MM.1S (cell line): ENCODE measurements at regions not wholly inside any gene's neighbourhood (a gene's known extent, or its start where the extent isn't known, plus 50 kb on each side); places are given as distances from the start of the nearest gene placed in this dataset.

ENCODE experiments used
- DNase-seq: peaks from one replicate; pipeline ENCODE4 v3.0.0-alpha.2; 2015
- H2AFZ ChIP-seq: fragments of 300-600 bp; sonication (generic); 2 replicates; pipeline ENCODE4 v1.6.0; 2016; ENCODE audit warnings: antibody characterized with exemption, low read length
- H3F3A ChIP-seq: fragments of 300-600 bp; sonication (generic); 2 replicates; pipeline ENCODE4 v1.6.1; 2016; ENCODE audit warnings: mild to moderate bottlenecking, antibody characterized with exemption, low read length, moderate library complexity, mixed read lengths; ENCODE audit not compliant: insufficient read depth
- H3K27ac ChIP-seq: fragments of 300-600 bp; sonication (generic); 2 replicates; pipeline ENCODE4 v1.5.1; 2016; ENCODE audit warnings: mild to moderate bottlenecking, low read length
- H3K27me3 ChIP-seq: fragments of 300-600 bp; sonication (generic); replicated peaks from 2 replicates; pipeline ENCODE4 v1.6.0; 2016; ENCODE audit warnings: low read length; ENCODE audit not compliant: insufficient read depth
- H3K36me3 ChIP-seq: fragments of 300-600 bp; sonication (generic); replicated peaks from 2 replicates; pipeline ENCODE4 v1.6.1; 2016; ENCODE audit warnings: mild to moderate bottlenecking, low read length, mixed read lengths; ENCODE audit not compliant: insufficient read depth
- H3K4me1 ChIP-seq: fragments of 300-600 bp; sonication (generic); 2 replicates; pipeline ENCODE4 v1.6.1; 2016; ENCODE audit warnings: low read length, mixed read lengths
- H3K4me2 ChIP-seq: fragments of 300-600 bp; sonication (generic); 2 replicates; pipeline ENCODE4 v1.6.0; 2016; ENCODE audit warnings: low read depth, low read length
- H3K4me3 ChIP-seq: fragments of 300-600 bp; sonication (generic); 2 replicates; pipeline ENCODE4 v1.5.1; 2016; ENCODE audit warnings: low read length, mixed read lengths
- H3K79me2 ChIP-seq: fragments of 300-600 bp; sonication (generic); 2 replicates; pipeline ENCODE4 v1.6.1; 2016; ENCODE audit warnings: mixed run types, low read length, mixed read lengths
- H3K9ac ChIP-seq: fragments of 300-600 bp; sonication (generic); 2 replicates; pipeline ENCODE4 v1.6.1; 2016; ENCODE audit warnings: low read length, mixed read lengths
- H3K9me2 ChIP-seq: fragments of 300-600 bp; sonication (generic); replicated peaks from 2 replicates; pipeline ENCODE4 v1.6.1; 2016; ENCODE audit warnings: mild to moderate bottlenecking, low read length, mixed read lengths; ENCODE audit not compliant: insufficient read depth
- H3K9me3 ChIP-seq: fragments of 300-600 bp; sonication (generic); replicated peaks from 2 replicates; pipeline ENCODE4 v1.6.1; 2016; ENCODE audit warnings: mild to moderate bottlenecking, low read length, mixed read lengths; ENCODE audit not compliant: insufficient read depth
- H4K20me1 ChIP-seq: fragments of 300-600 bp; sonication (generic); 2 replicates; pipeline ENCODE4 v1.6.1; 2016; ENCODE audit warnings: mild to moderate bottlenecking, low read length, moderate library complexity, mixed read lengths; ENCODE audit not compliant: insufficient read depth
- EZH2 ChIP-seq: fragments of 300-600 bp; sonication (generic); optimal IDR thresholded peaks from 2 replicates; pipeline ENCODE3; 2017; ENCODE audit warnings: low read depth, mild to moderate bottlenecking, antibody characterized with exemption, low read length, mixed read lengths
- EZH2phosphoT487 ChIP-seq: fragments of 300-600 bp; sonication (generic); IDR thresholded peaks from 2 replicates; pipeline ENCODE4 v1.6.1; 2018; ENCODE audit warnings: antibody characterized with exemption, low read length
- TF ChIP-seq, protein P1 (sequence below): fragments of 300-600 bp; sonication (generic); IDR thresholded peaks from 2 replicates; pipeline ENCODE4 v1.5.1; 2016; ENCODE audit warnings: antibody characterized with exemption, low read length, mixed read lengths

GRCh38 chr13:90355162-90355751 lies 992.2 kb upstream of the MIR17HG start:
- H3K9me2 ChIP-seq: no peaks in the 10 kb centered on the region
- H3F3A ChIP-seq: no peaks in the 10 kb centered on the region
- TF ChIP-seq EZH2 (no peak), EZH2phosphoT487 (no peak)
- TF ChIP-seq, protein P1, sequence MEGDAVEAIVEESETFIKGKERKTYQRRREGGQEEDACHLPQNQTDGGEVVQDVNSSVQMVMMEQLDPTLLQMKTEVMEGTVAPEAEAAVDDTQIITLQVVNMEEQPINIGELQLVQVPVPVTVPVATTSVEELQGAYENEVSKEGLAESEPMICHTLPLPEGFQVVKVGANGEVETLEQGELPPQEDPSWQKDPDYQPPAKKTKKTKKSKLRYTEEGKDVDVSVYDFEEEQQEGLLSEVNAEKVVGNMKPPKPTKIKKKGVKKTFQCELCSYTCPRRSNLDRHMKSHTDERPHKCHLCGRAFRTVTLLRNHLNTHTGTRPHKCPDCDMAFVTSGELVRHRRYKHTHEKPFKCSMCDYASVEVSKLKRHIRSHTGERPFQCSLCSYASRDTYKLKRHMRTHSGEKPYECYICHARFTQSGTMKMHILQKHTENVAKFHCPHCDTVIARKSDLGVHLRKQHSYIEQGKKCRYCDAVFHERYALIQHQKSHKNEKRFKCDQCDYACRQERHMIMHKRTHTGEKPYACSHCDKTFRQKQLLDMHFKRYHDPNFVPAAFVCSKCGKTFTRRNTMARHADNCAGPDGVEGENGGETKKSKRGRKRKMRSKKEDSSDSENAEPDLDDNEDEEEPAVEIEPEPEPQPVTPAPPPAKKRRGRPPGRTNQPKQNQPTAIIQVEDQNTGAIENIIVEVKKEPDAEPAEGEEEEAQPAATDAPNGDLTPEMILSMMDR: no peak
- H3K27me3 ChIP-seq: no peaks in the 10 kb centered on the region
- H3K9me3 ChIP-seq: no peaks in the 10 kb centered on the region
- H3K4me2 ChIP-seq: no peak overlapping the region
- H2AFZ ChIP-seq: no peak overlapping the region
- no peak for DNase-seq
- no peak overlapping the region for H3K4me3 ChIP-seq
- no peaks in the 10 kb centered on the region for H3K4me1 ChIP-seq
- no peak overlapping the region for H3K9ac ChIP-seq
- H4K20me1 ChIP-seq: no peaks in the 10 kb centered on the region
- H3K27ac ChIP-seq: no peak overlapping the region
- no peaks in the 10 kb centered on the region for H3K36me3 ChIP-seq
- no peaks in the 10 kb centered on the region for H3K79me2 ChIP-seq

DNA sequence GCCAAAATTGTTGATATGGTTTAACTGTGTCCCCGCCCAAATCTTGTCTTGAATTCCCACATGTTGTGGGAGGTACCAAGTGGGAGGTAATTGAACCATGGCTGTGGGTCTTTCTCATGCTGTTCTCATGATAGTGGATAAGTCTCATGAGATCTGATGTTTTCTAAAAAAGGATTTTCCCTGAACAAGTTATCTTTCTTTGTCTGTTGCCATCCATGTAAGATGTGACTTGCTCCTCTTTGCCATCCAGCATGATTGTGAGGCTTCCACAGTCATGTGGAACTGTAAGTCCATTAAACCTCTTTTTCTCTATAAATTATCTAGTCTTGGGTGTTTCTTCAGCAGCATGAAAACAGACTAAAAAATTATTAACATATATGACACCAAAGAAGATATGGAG lies 986.7 kb upstream of the MIR17HG start:
- no peaks in the 10 kb centered on the region for H4K20me1 ChIP-seq
- H3K79me2 ChIP-seq: no peaks in the 10 kb centered on the region
- H3K9me2 ChIP-seq: no peaks in the 10 kb centered on the region
- H3K27ac ChIP-seq: no peak overlapping the region
- H3K27me3 ChIP-seq: no peaks in the 10 kb centered on the region
- no peak overlapping the region for H3K4me2 ChIP-seq
- TF ChIP-seq, protein P1: no peak
- no peak for TF ChIP-seq EZH2
- TF ChIP-seq EZH2phosphoT487: no peak
- no peaks in the 10 kb centered on the region for H3K9me3 ChIP-seq
- H3K4me3 ChIP-seq: no peak overlapping the region
- H3K36me3 ChIP-seq: no peaks in the 10 kb centered on the region
- no peak for DNase-seq
- H3F3A ChIP-seq: no peaks in the 10 kb centered on the region
- H2AFZ ChIP-seq: no peak overlapping the region
- no peaks in the 10 kb centered on the region for H3K4me1 ChIP-seq
- H3K9ac ChIP-seq: no peak overlapping the region

- H2AFZ ChIP-seq: no peak overlapping the region
- no peak overlapping the region for H3K4me2 ChIP-seq
- no peaks in the 10 kb centered on the region for H3K27me3 ChIP-seq
- TF ChIP-seq, protein P1: no peak
- no peak for TF ChIP-seq EZH2phosphoT487
- TF ChIP-seq EZH2: no peak
- no peaks in the 10 kb centered on the region for H3K9me3 ChIP-seq
- H3K4me1 ChIP-seq: no peaks in the 10 kb centered on the region
- H3K36me3 ChIP-seq: no peaks in the 10 kb centered on the region
- H3F3A ChIP-seq: no peaks in the 10 kb centered on the region
- no peak overlapping the region for H3K9ac ChIP-seq
- no peaks in the 10 kb centered on the region for H3K79me2 ChIP-seq
- H4K20me1 ChIP-seq: no peaks in the 10 kb centered on the region
- H3K4me3 ChIP-seq: no peak overlapping the region
- no peak overlapping the region for H3K27ac ChIP-seq
- no peaks in the 10 kb centered on the region for H3K9me2 ChIP-seq
- no peak for DNase-seq
These were observed 984.8 kb upstream of the MIR17HG start for GRCh38 chr13:90362707-90363106.
